ENCODE measurements at regions not wholly inside any gene's neighbourhood (a gene's known extent, or its start where the extent isn't known, plus 50 kb on each side); places are given as distances from the start of the nearest gene placed in this dataset.

- H2AFZ ChIP-seq (ENCODE audit: control insufficient read depth, low read length), result no peak overlapping the region
- no peak overlapping the region for H3K27ac ChIP-seq (ENCODE audit: control insufficient read depth, insufficient read depth, low read length)
- H3K36me3 ChIP-seq (ENCODE audit: control insufficient read depth in 2 of 2, extremely low read depth in 1 of 2, insufficient read depth in 2 of 2, low read length in 2 of 2), result no peaks in the 10 kb centered on the region
- H3K79me2 ChIP-seq (ENCODE audit: control insufficient read depth, insufficient read depth, low read length), result no peaks in the 10 kb centered on the region
- no peak for TF ChIP-seq EZH2 (IDR thresholded peaks at IDR 0.05; ENCODE audit: low read length)
- H3K4me3 ChIP-seq (ENCODE audit: control insufficient read depth in 2 of 3, extremely low read depth in 1 of 3, insufficient read depth in 2 of 3, low read depth in 1 of 3, low read length in 3 of 3), result no peak overlapping the region
- no peaks in the 10 kb centered on the region for H3K4me1 ChIP-seq (ENCODE audit: control insufficient read depth, extremely low read depth, insufficient read depth, low read length)
- H3K4me2 ChIP-seq (ENCODE audit: control insufficient read depth, extremely low read depth, insufficient read depth, low read depth, low read length), result no peak overlapping the region
- no peaks in the 10 kb centered on the region for H3K9me1 ChIP-seq (ENCODE audit: control insufficient read depth, extremely low read depth, insufficient read depth, low read length)
- dilution Hi-C loops (cut with MboI; ENCODE audit: extremely low pct_ligation_motif_present, low sequenced_read_pairs), result no loop called here
- FAIRE-seq, result no peak
- no peak for DNase-seq (ENCODE audit: low read depth, low spot score)
- no peaks in the 10 kb centered on the region for H3K9me3 ChIP-seq (ENCODE audit: control insufficient read depth, low read depth, low read length)
- H3K27me3 ChIP-seq (ENCODE audit: control insufficient read depth, extremely low read depth, insufficient read depth, low read length), result no peaks in the 10 kb centered on the region
- H4K20me1 ChIP-seq (ENCODE audit: control insufficient read depth, extremely low read depth, insufficient read depth, low read length), result no peaks in the 10 kb centered on the region
- H3K9ac ChIP-seq (ENCODE audit: control insufficient read depth, extremely low read depth, insufficient read depth, low read length), result no peak overlapping the region
Measured at GRCh38 chr10:44264244-44264643, 120.7 kb downstream of the CXCL12 start.

DNA sequence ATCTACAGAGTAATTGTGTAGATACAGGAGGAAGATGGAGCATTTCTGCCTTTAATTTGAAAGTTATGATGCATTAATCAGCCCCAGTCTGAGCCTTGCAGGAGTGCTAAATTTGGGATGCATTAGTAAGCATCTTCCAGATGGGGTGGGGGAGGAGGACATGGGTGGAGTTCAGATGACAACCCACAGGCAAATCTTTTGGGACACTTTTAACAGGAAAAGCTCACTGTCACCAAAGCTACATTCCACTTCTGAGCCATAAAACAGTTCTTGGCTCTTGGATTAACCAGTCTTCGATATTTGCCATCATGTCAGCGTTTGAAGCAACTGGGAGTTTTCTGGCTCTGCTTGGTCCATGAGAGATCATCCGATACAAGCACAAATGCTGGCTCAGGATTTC is 121.1 kb downstream of the CXCL12 start:
- no peak for DNase-seq (ENCODE audit: low read depth, low spot score)
- TF ChIP-seq, protein P1, sequence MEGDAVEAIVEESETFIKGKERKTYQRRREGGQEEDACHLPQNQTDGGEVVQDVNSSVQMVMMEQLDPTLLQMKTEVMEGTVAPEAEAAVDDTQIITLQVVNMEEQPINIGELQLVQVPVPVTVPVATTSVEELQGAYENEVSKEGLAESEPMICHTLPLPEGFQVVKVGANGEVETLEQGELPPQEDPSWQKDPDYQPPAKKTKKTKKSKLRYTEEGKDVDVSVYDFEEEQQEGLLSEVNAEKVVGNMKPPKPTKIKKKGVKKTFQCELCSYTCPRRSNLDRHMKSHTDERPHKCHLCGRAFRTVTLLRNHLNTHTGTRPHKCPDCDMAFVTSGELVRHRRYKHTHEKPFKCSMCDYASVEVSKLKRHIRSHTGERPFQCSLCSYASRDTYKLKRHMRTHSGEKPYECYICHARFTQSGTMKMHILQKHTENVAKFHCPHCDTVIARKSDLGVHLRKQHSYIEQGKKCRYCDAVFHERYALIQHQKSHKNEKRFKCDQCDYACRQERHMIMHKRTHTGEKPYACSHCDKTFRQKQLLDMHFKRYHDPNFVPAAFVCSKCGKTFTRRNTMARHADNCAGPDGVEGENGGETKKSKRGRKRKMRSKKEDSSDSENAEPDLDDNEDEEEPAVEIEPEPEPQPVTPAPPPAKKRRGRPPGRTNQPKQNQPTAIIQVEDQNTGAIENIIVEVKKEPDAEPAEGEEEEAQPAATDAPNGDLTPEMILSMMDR (optimal IDR thresholded peaks at IDR 0.05 in 1 of 3, IDR thresholded peaks at IDR 0.05 in 1 of 3, conservative IDR thresholded peaks at IDR 0.05 in 1 of 3; ENCODE audit: extremely low read depth in 1 of 3, insufficient read depth in 2 of 3, low read length in 3 of 3), result no peak
- no peak overlapping the region for H3K4me2 ChIP-seq (ENCODE audit: control insufficient read depth, extremely low read depth, insufficient read depth, low read depth, low read length)
- H3K9ac ChIP-seq (ENCODE audit: control insufficient read depth, extremely low read depth, insufficient read depth, low read length), result no peak overlapping the region
- H3K4me3 ChIP-seq (ENCODE audit: control insufficient read depth in 2 of 3, extremely low read depth in 1 of 3, insufficient read depth in 2 of 3, low read depth in 1 of 3, low read length in 3 of 3), result no peak overlapping the region
- H3K9me3 ChIP-seq (ENCODE audit: control insufficient read depth, low read depth, low read length), result no peaks in the 10 kb centered on the region
- H3K9me1 ChIP-seq (ENCODE audit: control insufficient read depth, extremely low read depth, insufficient read depth, low read length), result no peaks in the 10 kb centered on the region
- H3K27me3 ChIP-seq (ENCODE audit: control insufficient read depth, extremely low read depth, insufficient read depth, low read length), result no peaks in the 10 kb centered on the region
- H4K20me1 ChIP-seq (ENCODE audit: control insufficient read depth, extremely low read depth, insufficient read depth, low read length), result no peaks in the 10 kb centered on the region
- H3K36me3 ChIP-seq (ENCODE audit: control insufficient read depth in 2 of 2, extremely low read depth in 1 of 2, insufficient read depth in 2 of 2, low read length in 2 of 2), result no peaks in the 10 kb centered on the region
- H3K27ac ChIP-seq (ENCODE audit: control insufficient read depth, insufficient read depth, low read length), result no peak overlapping the region
- dilution Hi-C loops (cut with MboI; ENCODE audit: extremely low pct_ligation_motif_present, low sequenced_read_pairs), result no loop called here
- no peak overlapping the region for H2AFZ ChIP-seq (ENCODE audit: control insufficient read depth, low read length)
- no peaks in the 10 kb centered on the region for H3K4me1 ChIP-seq (ENCODE audit: control insufficient read depth, extremely low read depth, insufficient read depth, low read length)
- FAIRE-seq, result no peak
- H3K79me2 ChIP-seq (ENCODE audit: control insufficient read depth, insufficient read depth, low read length), result no peaks in the 10 kb centered on the region

- Histone ChIP-seq H3K36me3 (ENCODE audit: control insufficient read depth in 2 of 2, extremely low read depth in 1 of 2, insufficient read depth in 2 of 2, low read length in 2 of 2) (no peaks in the 10 kb centered on the region), H3K4me2 (ENCODE audit: control insufficient read depth, extremely low read depth, insufficient read depth, low read depth, low read length) (no peak overlapping the region), H3K27me3 (ENCODE audit: control insufficient read depth, extremely low read depth, insufficient read depth, low read length) (no peaks in the 10 kb centered on the region), H2AFZ (ENCODE audit: control insufficient read depth, low read length) (no peak overlapping the region), H4K20me1 (ENCODE audit: control insufficient read depth, extremely low read depth, insufficient read depth, low read length) (no peaks in the 10 kb centered on the region), H3K27ac (ENCODE audit: control insufficient read depth, insufficient read depth, low read length) (no peak overlapping the region), H3K9me3 (ENCODE audit: control insufficient read depth, low read depth, low read length) (no peaks in the 10 kb centered on the region), H3K4me3 (ENCODE audit: control insufficient read depth in 2 of 3, extremely low read depth in 1 of 3, insufficient read depth in 2 of 3, low read depth in 1 of 3, low read length in 3 of 3) (no peak overlapping the region), H3K79me2 (ENCODE audit: control insufficient read depth, insufficient read depth, low read length) (no peaks in the 10 kb centered on the region), H3K4me1 (ENCODE audit: control insufficient read depth, extremely low read depth, insufficient read depth, low read length) (no peaks in the 10 kb centered on the region), H3K9ac (ENCODE audit: control insufficient read depth, extremely low read depth, insufficient read depth, low read length) (no peak overlapping the region), H3K9me1 (ENCODE audit: control insufficient read depth, extremely low read depth, insufficient read depth, low read length) (no peaks in the 10 kb centered on the region)
- DNase-seq (ENCODE audit: low read depth, low spot score), result no peak
- TF ChIP-seq, protein P1 (optimal IDR thresholded peaks at IDR 0.05 in 1 of 3, IDR thresholded peaks at IDR 0.05 in 1 of 3, conservative IDR thresholded peaks at IDR 0.05 in 1 of 3; ENCODE audit: extremely low read depth in 1 of 3, insufficient read depth in 2 of 3, low read length in 3 of 3), result no peak
- TF ChIP-seq EZH2 (IDR thresholded peaks at IDR 0.05; ENCODE audit: low read length), result no peak
- no peak for FAIRE-seq
- dilution Hi-C loops (cut with MboI; ENCODE audit: extremely low pct_ligation_motif_present, low sequenced_read_pairs), result no loop called here
Measured at GRCh38 chr10:44262551-44263251, 122.2 kb downstream of the CXCL12 start.
